SK-N-MC (cell line): ENCODE measurements at regions not wholly inside any gene's neighbourhood (a gene's known extent, or its start where the extent isn't known, plus 50 kb on each side); places are given as distances from the start of the nearest gene placed in this dataset.
A peak's percentile ranks its signal among the peaks of the same experiment; 100 is the strongest.
"Not testable (repeated sequence)": the region's sequence is repeated elsewhere in the genome, so short reads cannot be mapped to it uniquely, and the experiment has no call there.

Source experiments
- DNase-seq: peaks from one replicate; pipeline ENCODE4 v3.0.0-alpha.2; 2011; ENCODE audit warnings: low read depth, low spot score
- H3K27ac ChIP-seq: fragments of 200-600 bp; sonication (generic); 2 replicates; pipeline ENCODE4 v1.5.1; 2016; ENCODE audit warnings: mixed run types
- H3K36me3 ChIP-seq: fragments of 200-600 bp; sonication (generic); 2 replicates; pipeline ENCODE4 v1.6.1; 2017; ENCODE audit warnings: antibody characterized with exemption, low read length, mixed read lengths; ENCODE audit not compliant: insufficient read depth
- H3K4me3 ChIP-seq: fragments of 200-600 bp; sonication (generic); 2 replicates; pipeline ENCODE4 v1.5.1; 2016
- H3K9ac ChIP-seq: fragments of 200-600 bp; sonication (generic); 2 replicates; pipeline ENCODE4 v1.8.0; 2017; ENCODE audit warnings: mixed run types, mixed read lengths; ENCODE audit not compliant: insufficient read length
- H3K9me3 ChIP-seq: fragments of 200-600 bp; sonication (generic); 2 replicates; pipeline ENCODE4 v1.6.1; 2017; ENCODE audit warnings: low read depth, mild to moderate bottlenecking, antibody characterized with exemption, low read length, moderate library complexity, mixed read lengths
- EZH2 ChIP-seq: fragments of 200-600 bp; sonication (generic); IDR thresholded peaks from one replicate; pipeline ENCODE4 v1.6.1; 2017; ENCODE audit warnings: antibody characterized with exemption
- FOXP2 ChIP-seq: optimal IDR thresholded peaks from 2 replicates; pipeline ENCODE3; 2011; ENCODE audit warnings: mild to moderate bottlenecking, moderate library complexity; ENCODE audit not compliant: insufficient read depth; ENCODE audit errors: extremely low read length, control extremely low read depth
- POLR2AphosphoS5 ChIP-seq: IDR thresholded peaks from 2 replicates; pipeline ENCODE4 v1.6.1; 2012; ENCODE audit warnings: mild to moderate bottlenecking, low read depth, low read length, borderline replicate concordance

DNA sequence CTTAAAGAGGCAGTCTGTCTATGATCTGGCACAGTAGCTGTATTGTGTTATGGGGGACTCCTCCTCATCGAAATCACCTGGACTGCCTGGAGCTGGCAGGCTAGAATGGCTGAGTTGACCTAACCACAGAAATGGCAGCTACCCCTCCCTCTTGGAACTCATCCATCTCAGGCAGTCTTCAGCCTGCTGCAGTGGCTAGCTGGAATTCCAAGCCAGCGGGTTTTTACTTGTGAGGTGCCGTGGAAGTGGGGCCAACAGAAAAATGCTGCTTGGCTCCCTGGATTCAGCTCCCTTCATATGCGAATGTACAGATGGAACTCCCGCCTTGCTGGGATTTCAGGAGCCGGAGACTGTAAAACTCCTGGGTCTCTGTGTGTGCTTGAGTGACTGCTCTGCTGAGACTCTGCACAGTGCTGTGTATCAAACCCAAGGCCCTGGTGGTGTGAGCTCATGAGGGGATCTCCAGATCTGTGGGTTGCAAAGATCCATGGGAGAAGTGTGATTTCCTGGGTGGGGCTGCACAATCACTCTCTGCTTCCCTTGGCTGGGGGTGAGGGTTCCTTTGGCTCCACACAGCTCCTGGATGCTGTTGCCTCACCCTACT lies 316.9 kb downstream of the CTH start:
- H3K9ac ChIP-seq = no peak overlapping the region
- H3K4me3 ChIP-seq = no peak overlapping the region
- peaks cover 7% of the 10 kb centered on the region for H3K36me3 ChIP-seq
- no peak for TF ChIP-seq FOXP2
- TF ChIP-seq EZH2 = no peak
- TF ChIP-seq POLR2AphosphoS5 = no peak
- DNase-seq = no peak
- H3K9me3 ChIP-seq = peaks cover 14% of the 10 kb centered on the region; the same call in 1 of the 2 replicates
- no peak overlapping the region for H3K27ac ChIP-seq

DNA sequence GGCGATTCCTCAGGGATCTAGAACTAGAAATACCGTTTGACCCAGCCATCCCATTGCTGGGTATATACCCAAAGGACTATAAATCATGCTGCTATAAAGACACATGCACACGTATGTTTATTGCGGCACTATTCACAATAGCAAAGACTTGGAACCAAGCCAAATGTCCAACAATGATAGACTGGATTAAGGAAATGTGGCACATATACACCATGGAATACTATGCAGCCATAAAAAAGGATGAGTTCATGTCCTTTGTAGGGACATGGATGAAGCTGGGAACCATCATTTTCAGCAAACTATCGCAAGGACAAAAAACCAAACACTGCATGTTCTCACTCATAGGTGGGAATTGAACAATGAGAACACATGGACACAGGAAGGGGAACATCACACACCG lies 311.1 kb downstream of the PTGER3 start:
- not testable (repeated sequence) for H3K36me3 ChIP-seq, H3K9ac ChIP-seq, H3K9me3 ChIP-seq, DNase-seq, H3K27ac ChIP-seq, H3K4me3 ChIP-seq

DNA sequence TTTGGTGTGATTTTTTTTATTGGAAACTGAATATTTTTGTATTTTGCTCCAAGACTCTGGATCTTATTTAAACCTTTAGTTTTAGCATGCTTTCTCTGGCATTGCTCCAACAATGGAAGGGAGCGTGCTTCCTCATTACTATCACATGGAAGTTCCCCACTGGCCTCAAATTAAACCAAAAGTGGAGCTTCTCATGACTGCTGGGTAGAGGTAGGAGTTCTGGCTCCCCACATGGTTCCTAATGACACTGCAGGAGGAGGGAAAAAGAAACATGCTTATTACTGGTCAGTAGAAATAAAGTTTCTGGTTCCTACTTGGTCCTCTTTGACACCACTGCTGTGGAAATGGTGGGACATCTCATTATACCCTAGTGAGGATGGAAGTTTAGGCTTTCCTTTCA lies 310.5 kb downstream of the PTGER3 start:
- Histone ChIP-seq H3K9me3 (no peaks in the 10 kb centered on the region), H3K4me3 (no peak overlapping the region), H3K27ac (no peak overlapping the region), H3K9ac (no peak overlapping the region), H3K36me3 (no peaks in the 10 kb centered on the region)
- DNase-seq = no peak
- TF ChIP-seq EZH2 (no peak), POLR2AphosphoS5 (no peak), FOXP2 (no peak)

DNA sequence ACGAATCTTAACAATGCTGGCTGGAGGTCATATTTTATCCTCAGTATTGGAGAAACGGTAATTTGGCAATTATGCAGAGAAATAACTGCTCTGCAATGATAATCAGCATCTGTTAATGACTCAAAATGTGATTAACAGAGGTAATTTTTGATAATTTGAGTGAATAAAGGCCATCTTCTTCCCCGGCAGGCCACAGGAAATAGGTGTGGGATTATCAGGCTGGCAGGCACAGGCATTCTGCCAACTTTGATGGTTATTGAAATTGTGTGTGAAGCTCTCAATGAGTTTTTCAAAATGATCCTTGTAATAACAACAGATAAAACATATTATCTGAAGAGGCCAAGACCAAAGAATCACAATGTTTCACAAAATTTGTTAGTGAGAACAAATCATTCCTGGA lies 309.0 kb downstream of the PTGER3 start:
- peak overlapping the region; percentile 9; the same call in 1 of the 2 replicates for H3K4me3 ChIP-seq
- no peaks in the 10 kb centered on the region for H3K36me3 ChIP-seq
- peak overlapping the region; percentile 14 for H3K9ac ChIP-seq
- peak overlapping the region; percentile 61 for H3K27ac ChIP-seq
- no peak for DNase-seq
- no peaks in the 10 kb centered on the region for H3K9me3 ChIP-seq
- TF ChIP-seq POLR2AphosphoS5 (no peak), FOXP2 (no peak), EZH2 (no peak)

DNA sequence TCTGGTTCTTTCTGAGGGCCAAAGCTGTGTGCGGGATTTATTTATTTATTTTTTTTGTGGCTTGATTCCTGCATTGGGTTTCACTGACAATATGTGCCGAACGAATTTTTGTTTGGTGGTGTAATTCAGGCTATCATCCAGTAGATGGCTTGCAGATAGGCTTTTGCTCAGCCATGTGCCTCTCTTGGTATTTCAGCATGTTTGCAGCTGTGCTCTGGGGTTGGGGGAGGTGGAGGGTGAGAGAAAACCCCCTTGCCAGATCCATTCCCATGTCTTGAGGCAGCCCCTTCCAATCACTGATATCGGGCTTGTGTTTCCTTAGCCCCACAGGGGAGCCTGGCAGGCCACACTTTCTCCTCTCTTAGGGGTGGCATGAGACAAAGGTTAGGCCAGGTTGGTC lies 302.4 kb downstream of the PTGER3 start:
- H3K27ac ChIP-seq = no peak overlapping the region
- H3K36me3 ChIP-seq = no peaks in the 10 kb centered on the region
- no peak for DNase-seq
- no peak overlapping the region for H3K9ac ChIP-seq
- TF ChIP-seq FOXP2 = no peak
- TF ChIP-seq EZH2 = no peak
- no peak for TF ChIP-seq POLR2AphosphoS5
- peaks cover 4% of the 10 kb centered on the region; the same call in 1 of the 2 replicates for H3K9me3 ChIP-seq
- H3K4me3 ChIP-seq = no peak overlapping the region

DNA sequence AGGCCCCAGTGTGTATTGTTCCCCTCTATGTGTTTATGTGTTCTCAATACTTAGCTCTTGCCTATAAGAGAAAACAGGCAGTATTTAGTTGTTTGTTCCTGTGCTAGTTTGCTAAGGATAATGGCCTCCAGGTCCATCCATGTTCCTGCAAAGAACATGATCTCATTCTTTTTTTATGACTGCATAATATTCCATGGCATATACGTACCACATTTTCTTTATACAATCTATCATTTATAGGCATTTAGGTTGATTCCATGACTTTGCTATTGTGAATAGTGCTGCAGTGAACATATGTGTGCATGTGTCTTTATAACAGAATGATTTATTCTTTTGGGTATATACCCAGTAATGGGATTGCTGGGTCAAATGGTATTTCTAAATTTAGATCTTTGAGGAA lies 301.6 kb downstream of the PTGER3 start:
- H3K27ac ChIP-seq, H3K36me3 ChIP-seq, DNase-seq, H3K4me3 ChIP-seq, H3K9me3 ChIP-seq, H3K9ac ChIP-seq: not testable (repeated sequence)

DNA sequence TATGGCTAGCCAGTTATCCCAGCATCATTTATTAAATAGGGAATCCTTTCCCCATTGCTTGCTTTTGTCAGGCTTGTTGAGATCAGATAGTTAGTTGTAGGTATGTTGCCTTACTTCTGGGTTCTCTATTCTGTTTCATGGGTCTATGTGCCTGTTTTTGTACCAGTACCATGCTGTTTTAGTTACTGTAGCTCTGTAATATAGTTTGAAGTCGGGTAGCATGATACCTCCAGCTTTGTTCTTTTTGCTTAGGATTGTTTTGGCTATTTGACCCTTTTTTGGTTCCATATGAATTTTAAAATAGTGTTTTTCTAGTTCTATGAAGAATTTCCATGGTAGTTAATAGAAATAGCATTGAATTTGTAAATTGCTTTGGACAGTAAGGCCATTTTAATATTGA lies 300.5 kb downstream of the PTGER3 start:
- H3K4me3 ChIP-seq, DNase-seq, H3K36me3 ChIP-seq, H3K27ac ChIP-seq, H3K9ac ChIP-seq, H3K9me3 ChIP-seq: not testable (repeated sequence)

DNA sequence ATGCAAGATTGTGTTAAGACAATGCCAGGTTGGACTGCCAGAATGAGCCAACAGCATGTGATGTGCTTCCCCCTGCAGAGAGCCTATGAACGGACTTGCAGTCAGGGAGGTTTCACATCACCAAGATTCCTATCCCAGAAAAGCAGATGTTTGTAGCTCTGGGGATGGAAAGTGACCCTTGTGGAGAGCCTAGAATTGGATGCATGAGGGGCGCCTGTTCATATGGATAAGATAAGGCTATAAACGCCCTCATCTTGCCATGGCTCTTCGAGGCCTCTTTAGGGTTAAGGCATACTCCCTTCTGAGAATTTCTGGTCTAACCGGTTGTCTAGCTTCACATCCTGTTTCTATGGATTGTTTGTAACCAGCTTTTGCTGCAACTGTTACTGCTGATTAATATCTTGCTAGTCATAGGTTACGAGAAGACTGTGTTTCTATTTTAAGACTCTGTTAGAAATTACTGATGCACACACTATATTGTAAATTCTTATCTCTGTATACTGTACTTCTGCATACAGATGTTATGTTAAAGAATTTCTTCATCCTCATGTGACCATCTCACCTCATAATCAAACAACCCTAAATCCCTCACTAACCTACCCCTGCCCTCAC lies 295.8 kb downstream of the PTGER3 start:
- DNase-seq, H3K4me3 ChIP-seq, H3K9me3 ChIP-seq, H3K9ac ChIP-seq, H3K27ac ChIP-seq, H3K36me3 ChIP-seq: not testable (repeated sequence)

DNA sequence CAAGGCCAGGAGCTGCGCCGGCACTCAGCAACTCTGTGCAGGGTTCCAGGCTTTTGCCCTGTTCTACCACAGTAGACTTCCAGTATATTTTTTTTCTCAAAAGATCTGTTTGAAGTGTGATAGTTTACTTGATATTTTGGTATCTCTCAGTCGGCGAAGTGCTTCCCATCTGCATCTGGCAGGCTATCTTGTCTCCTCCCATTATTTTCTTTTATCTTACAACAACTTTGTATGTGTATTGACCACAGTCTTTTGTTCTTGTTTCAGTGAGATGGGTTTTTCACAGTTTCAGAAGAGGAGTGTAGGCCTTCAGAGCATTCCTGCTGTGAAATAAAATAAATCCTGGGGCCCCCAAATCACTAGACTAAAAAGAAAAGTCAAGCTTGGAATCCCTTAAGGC lies 292.9 kb downstream of the PTGER3 start:
- H3K36me3 ChIP-seq = no peaks in the 10 kb centered on the region
- H3K9me3 ChIP-seq = no peaks in the 10 kb centered on the region
- TF ChIP-seq POLR2AphosphoS5 (no peak), FOXP2 (no peak), EZH2 (no peak)
- no peak overlapping the region for H3K4me3 ChIP-seq
- no peak overlapping the region for H3K9ac ChIP-seq
- DNase-seq = no peak
- H3K27ac ChIP-seq = no peak overlapping the region
